GM18520 (cell line): ENCODE measurements at regions not wholly inside any gene's neighbourhood (a gene's known extent, or its start where the extent isn't known, plus 50 kb on each side); places are given as distances from the start of the nearest gene placed in this dataset.

ENCODE experiments used
- ATAC-seq: cut with Tn5 transposase; IDR thresholded peaks from one replicate; pipeline ENCODE4 v1.9.1; 2021; ENCODE audit not compliant: unreplicated experiment

- ATAC-seq = no peak
Measured at GRCh38 chr18:22542406-22542835, 124.7 kb upstream of the CTAGE1 start.

GRCh38 chr18:22543769-22544168, 126.1 kb upstream of the CTAGE1 start:
- ATAC-seq = no peak

- ATAC-seq = no peak
Measured at GRCh38 chr18:22544626-22545025, 126.9 kb upstream of the CTAGE1 start.

GRCh38 chr18:22545066-22545760, 127.5 kb upstream of the CTAGE1 start:
- ATAC-seq = no peak

GRCh38 chr18:22546905-22547570, 129.3 kb upstream of the CTAGE1 start:
- ATAC-seq = no peak

- ATAC-seq = no peak
Measured at GRCh38 chr18:22547807-22548561, 130.3 kb upstream of the CTAGE1 start.

- no peak for ATAC-seq
Measured at GRCh38 chr18:22549260-22549937, 131.7 kb upstream of the CTAGE1 start.

GRCh38 chr18:22550366-22550765, 132.7 kb upstream of the CTAGE1 start:
- ATAC-seq = no peak

- ATAC-seq = no peak
Measured at GRCh38 chr18:22550861-22551260, 133.1 kb upstream of the CTAGE1 start.

- no peak for ATAC-seq
Measured at GRCh38 chr18:22551536-22552151, 133.9 kb upstream of the CTAGE1 start.

GRCh38 chr18:22552254-22552653, 134.5 kb upstream of the CTAGE1 start:
- no peak for ATAC-seq

- ATAC-seq = no peak
Measured at GRCh38 chr18:22552899-22553460, 135.3 kb upstream of the CTAGE1 start.

- no peak for ATAC-seq
Measured at GRCh38 chr18:22556222-22557167, 138.8 kb upstream of the CTAGE1 start.

GRCh38 chr18:22557168-22557941, 139.6 kb upstream of the CTAGE1 start:
- ATAC-seq = no peak

GRCh38 chr18:22558945-22559385, 141.2 kb upstream of the CTAGE1 start:
- no peak for ATAC-seq

- ATAC-seq = no peak
Measured at GRCh38 chr18:22559414-22560274, 141.9 kb upstream of the CTAGE1 start.

GRCh38 chr18:22560275-22560610, 142.5 kb upstream of the CTAGE1 start:
- no peak for ATAC-seq

- no peak for ATAC-seq
Measured at GRCh38 chr18:22560797-22561196, 143.1 kb upstream of the CTAGE1 start.
